SK-N-SH (cell line): ENCODE measurements at regions not wholly inside any gene's neighbourhood (a gene's known extent, or its start where the extent isn't known, plus 50 kb on each side); places are given as distances from the start of the nearest gene placed in this dataset.

Experiments used
- CTCF ChIA-PET: fragments of 300-600, 350-600 bp; formaldehyde crosslinking; extraction: SDS; loops from one replicate; lab custom pipeline; 2021; lab: Yijun Ruan, JAX
- POLR2A ChIA-PET: fragments of 350-600 bp; sonication (Branson Sonifier 250); formaldehyde crosslinking; extraction: SDS; loops from one replicate; lab custom pipeline; 2020; ENCODE audit warnings: antibody characterized with exemption, inconsistent platforms; lab: Yijun Ruan, JAX
- DNase-seq: peaks from one replicate; pipeline ENCODE4 v3.0.0; 2012
- H2AFZ ChIP-seq: fragments of 200-600 bp; sonication (generic); 2 replicates; pipeline ENCODE4 v1.8.1; 2016; ENCODE audit warnings: antibody characterized with exemption, mild to moderate bottlenecking, low read depth
- H3F3A ChIP-seq: fragments of 200-600 bp; sonication (generic); replicated peaks from 2 replicates; pipeline ENCODE3; 2016; ENCODE audit warnings: antibody characterized with exemption, mild to moderate bottlenecking; ENCODE audit not compliant: insufficient read depth
- H3K27ac ChIP-seq, 2 experiments: fragments of 200-500 bp in 1 of 2; fragments of 200-600 bp in 1 of 2; sonication (Bioruptor generic) in 1 of 2; sonication (generic), shearing (Covaris generic) in 1 of 2; 2 replicates each; pipeline versions ENCODE4 v1.5.1 to v1.6.1; 2014 to 2016; ENCODE audit warnings: low read depth in 2 of 2, inconsistent platforms in 1 of 2, low read length in 1 of 2, mild to moderate bottlenecking in 1 of 2, mixed read lengths in 1 of 2
- H3K27me3 ChIP-seq: fragments of 200-600 bp; sonication (generic), shearing (Covaris generic); 2 replicates; pipeline ENCODE4 v1.6.1; 2016; ENCODE audit warnings: mixed run types; ENCODE audit not compliant: insufficient read depth
- H3K36me3 ChIP-seq, 2 experiments: fragments of 200-500 bp in 1 of 2; fragments of 200-600 bp in 1 of 2; sonication (Bioruptor generic) in 1 of 2; sonication (generic) in 1 of 2; replicated peaks in 1 of 2; 2 replicates each; pipeline versions ENCODE3 to v1.5.1; 2014 to 2016; ENCODE audit warnings: low read length in 1 of 2, mild to moderate bottlenecking in 1 of 2; ENCODE audit not compliant: insufficient read depth in 2 of 2, control insufficient read depth in 1 of 2
- H3K4me1 ChIP-seq, 2 experiments: fragments of 200-500 bp in 1 of 2; fragments of 200-600 bp in 1 of 2; sonication (Bioruptor generic) in 1 of 2; sonication (generic), shearing (Covaris generic) in 1 of 2; 2 replicates each; pipeline versions ENCODE4 v1.5.1 to v1.6.1; 2014 to 2016; ENCODE audit warnings: low read depth in 1 of 2, low read length in 1 of 2, mixed run types in 1 of 2; ENCODE audit not compliant: insufficient read depth in 2 of 2, control insufficient read depth in 1 of 2
- H3K4me2 ChIP-seq: fragments of 200-600 bp; sonication (generic), shearing (Covaris generic); 2 replicates; pipeline ENCODE4 v1.6.1; 2017; ENCODE audit warnings: mixed run types
- H3K4me3 ChIP-seq, 2 experiments: fragments of 200-500 bp in 1 of 2; fragments of 200-600 bp in 1 of 2; sonication (Bioruptor generic) in 1 of 2; sonication (generic), shearing (Covaris generic) in 1 of 2; 2 replicates each; pipeline versions ENCODE4 v1.5.1 to v1.8.1; 2014 to 2016; ENCODE audit warnings: low read depth in 2 of 2, inconsistent platforms in 1 of 2, low read length in 1 of 2, mild to moderate bottlenecking in 1 of 2, mixed read lengths in 1 of 2, moderate library complexity in 1 of 2
- H3K79me2 ChIP-seq: fragments of 200-600 bp; sonication (generic); 2 replicates; pipeline ENCODE4 v1.8.1; 2017; ENCODE audit warnings: mild to moderate bottlenecking; ENCODE audit not compliant: insufficient read depth
- H3K9ac ChIP-seq: fragments of 200-600 bp; sonication (generic); 2 replicates; pipeline ENCODE4 v1.6.1; 2017; ENCODE audit warnings: mixed run types
- H3K9me2 ChIP-seq: fragments of 200-600 bp; sonication (generic); 2 replicates; pipeline ENCODE4 v1.6.1; 2017; ENCODE audit warnings: mixed run types
- H3K9me3 ChIP-seq: fragments of 200-600 bp; sonication (generic); 2 replicates; pipeline ENCODE4 v1.6.1; 2017; ENCODE audit warnings: mixed run types, mild to moderate bottlenecking, moderate library complexity
- H4K20me1 ChIP-seq: fragments of 200-600 bp; sonication (generic); 2 replicates; pipeline ENCODE4 v1.6.1; 2017; ENCODE audit warnings: mild to moderate bottlenecking, mixed run types; ENCODE audit not compliant: insufficient read depth
- CHD2 ChIP-seq: fragments of 150-350 bp; IDR thresholded peaks from 2 replicates; pipeline ENCODE4 v1.6.1; 2018; ENCODE audit warnings: low read length; ENCODE audit not compliant: partially characterized antibody
- ELF1 ChIP-seq: IDR thresholded peaks from 2 replicates; pipeline ENCODE4 v1.4.0; 2012
- FOSL2 ChIP-seq: IDR thresholded peaks from 2 replicates; pipeline ENCODE4 v1.4.0; 2012; ENCODE audit warnings: low read depth, mild to moderate bottlenecking, moderate library complexity, borderline replicate concordance
- JUND ChIP-seq: IDR thresholded peaks from 2 replicates; pipeline ENCODE4 v1.4.0; 2012
- MXI1 ChIP-seq: IDR thresholded peaks from 2 replicates; pipeline ENCODE4 v1.6.1; 2012; ENCODE audit warnings: mild to moderate bottlenecking, low read depth, low read length, improper control_type of control experiment
- NRF1 ChIP-seq: IDR thresholded peaks from 2 replicates; pipeline ENCODE4 v1.6.1; 2012; ENCODE audit warnings: low read depth, mild to moderate bottlenecking, low read length
- SIN3A ChIP-seq: IDR thresholded peaks from 2 replicates; pipeline ENCODE4 v1.6.1; 2012; ENCODE audit warnings: low read depth, mild to moderate bottlenecking, low read length, moderate library complexity, borderline replicate concordance
- SMC3 ChIP-seq: IDR thresholded peaks from 2 replicates; pipeline ENCODE4 v1.6.1; 2012; ENCODE audit warnings: low read depth, low read length, improper control_type of control experiment
- TCF12 ChIP-seq: IDR thresholded peaks from 2 replicates; pipeline ENCODE4 v1.4.0; 2012
- TEAD4 ChIP-seq: IDR thresholded peaks from 2 replicates; pipeline ENCODE4 v1.4.0; 2012; ENCODE audit warnings: mild to moderate bottlenecking, borderline replicate concordance; ENCODE audit not compliant: insufficient read depth
- WGBS: methylation state at CpG from one replicate; pipeline ENCODE4 v1.1.6; 2017; ENCODE audit warnings: low lambda C conversion rate; 5-methylcytosine and 5-hydroxymethylcytosine counted together
- TF ChIP-seq, protein P1 (sequence below): IDR thresholded peaks from 2 replicates; pipeline ENCODE4 v1.4.0; 2012; ENCODE audit warnings: low read depth, borderline replicate concordance
- TF ChIP-seq, protein P2 (sequence below): IDR thresholded peaks from 2 replicates; pipeline ENCODE4 v1.4.0; 2012; ENCODE audit warnings: low read depth, borderline replicate concordance
- TF ChIP-seq, protein P3 (sequence below): IDR thresholded peaks from 2 replicates; pipeline ENCODE4 v1.6.1; 2012; ENCODE audit warnings: mild to moderate bottlenecking, low read depth, low read length, moderate library complexity

DNA sequence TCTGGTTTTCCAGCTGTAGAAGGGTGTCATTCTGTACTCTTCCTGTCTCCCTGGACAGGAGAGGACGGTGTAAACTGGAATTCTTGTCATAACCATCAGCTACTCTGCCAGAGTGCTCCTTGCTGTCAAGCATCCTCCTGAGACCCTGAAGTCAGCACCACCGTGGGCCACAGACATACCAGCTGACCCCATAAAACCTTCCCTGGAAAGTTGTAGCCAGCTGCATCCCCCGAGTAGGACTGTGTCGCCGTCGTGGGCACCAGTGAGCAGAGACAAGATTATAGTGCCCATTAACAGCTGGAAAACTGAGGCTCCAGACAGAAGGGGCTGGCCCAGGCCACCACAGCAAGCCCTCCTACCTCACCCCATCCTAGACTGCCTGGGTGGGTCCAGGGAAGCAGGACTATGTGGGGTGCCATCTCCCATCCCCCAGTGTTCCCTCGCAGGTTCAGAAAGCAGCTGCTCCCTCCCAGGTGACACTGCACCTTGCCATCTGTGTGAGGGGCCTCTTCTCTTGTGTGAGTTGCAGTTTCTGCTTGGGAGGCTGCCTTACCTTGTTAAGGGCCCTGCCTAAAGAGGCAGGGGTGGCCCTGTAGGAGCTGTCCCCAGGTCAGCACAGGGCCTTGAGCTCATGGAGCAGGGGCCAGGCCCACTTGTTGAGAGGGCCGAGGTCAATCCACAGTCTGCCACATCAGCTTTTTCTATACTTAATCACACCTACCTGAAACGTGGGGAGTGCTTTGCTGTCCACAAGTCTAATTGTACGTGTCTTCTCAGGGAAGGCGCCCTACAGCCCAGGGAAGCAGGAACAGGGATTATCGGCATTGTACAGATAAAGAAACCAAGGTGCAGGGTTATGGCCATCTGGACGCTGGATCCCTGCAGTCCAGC lies 191.9 kb upstream of the LINGO1 start:
- H3K4me2 ChIP-seq: no peak overlapping the region
- ChIA-PET CTCF (interaction anchor here (0.7 to 14.9 kb wide), 7 partner anchors 13 to 717 kb away, joined by 3 to 458 read pairs (median 6); partner anchors contain the start of gene LINGO1), POLR2A (no interaction called here)
- 0 out of 2 replicates have a peak, but pooled peaks cover 5% of the 10 kb centered on the region for H4K20me1 ChIP-seq
- no peak overlapping the region for H3K27ac ChIP-seq
- no peak overlapping the region for H2AFZ ChIP-seq
- no peak overlapping the region for H3K4me3 ChIP-seq
- no peak overlapping the region for H3K9ac ChIP-seq
- 33% methylated on average over 4 of the region's 13 CpGs for WGBS
- H3K9me2 ChIP-seq: no peaks in the 10 kb centered on the region
- peaks cover 0 to 17% of the 10 kb centered on the region in 2 experiments; a peak in 1 of 4 replicates for H3K4me1 ChIP-seq
- DNase-seq: no peak
- peaks cover 24% of the 10 kb centered on the region for H3K27me3 ChIP-seq
- H3K79me2 ChIP-seq: no peaks in the 10 kb centered on the region
- H3F3A ChIP-seq: peaks cover 4% of the 10 kb centered on the region
- no peak for TF ChIP-seq CHD2
- TF ChIP-seq ELF1: no peak
- no peak for TF ChIP-seq MXI1
- TF ChIP-seq, protein P1, sequence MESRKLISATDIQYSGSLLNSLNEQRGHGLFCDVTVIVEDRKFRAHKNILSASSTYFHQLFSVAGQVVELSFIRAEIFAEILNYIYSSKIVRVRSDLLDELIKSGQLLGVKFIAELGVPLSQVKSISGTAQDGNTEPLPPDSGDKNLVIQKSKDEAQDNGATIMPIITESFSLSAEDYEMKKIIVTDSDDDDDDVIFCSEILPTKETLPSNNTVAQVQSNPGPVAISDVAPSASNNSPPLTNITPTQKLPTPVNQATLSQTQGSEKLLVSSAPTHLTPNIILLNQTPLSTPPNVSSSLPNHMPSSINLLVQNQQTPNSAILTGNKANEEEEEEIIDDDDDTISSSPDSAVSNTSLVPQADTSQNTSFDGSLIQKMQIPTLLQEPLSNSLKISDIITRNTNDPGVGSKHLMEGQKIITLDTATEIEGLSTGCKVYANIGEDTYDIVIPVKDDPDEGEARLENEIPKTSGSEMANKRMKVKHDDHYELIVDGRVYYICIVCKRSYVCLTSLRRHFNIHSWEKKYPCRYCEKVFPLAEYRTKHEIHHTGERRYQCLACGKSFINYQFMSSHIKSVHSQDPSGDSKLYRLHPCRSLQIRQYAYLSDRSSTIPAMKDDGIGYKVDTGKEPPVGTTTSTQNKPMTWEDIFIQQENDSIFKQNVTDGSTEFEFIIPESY: no peak
- TF ChIP-seq TEAD4: no peak
- TF ChIP-seq NRF1: no peak
- TF ChIP-seq SIN3A: no peak
- TF ChIP-seq, protein P2, sequence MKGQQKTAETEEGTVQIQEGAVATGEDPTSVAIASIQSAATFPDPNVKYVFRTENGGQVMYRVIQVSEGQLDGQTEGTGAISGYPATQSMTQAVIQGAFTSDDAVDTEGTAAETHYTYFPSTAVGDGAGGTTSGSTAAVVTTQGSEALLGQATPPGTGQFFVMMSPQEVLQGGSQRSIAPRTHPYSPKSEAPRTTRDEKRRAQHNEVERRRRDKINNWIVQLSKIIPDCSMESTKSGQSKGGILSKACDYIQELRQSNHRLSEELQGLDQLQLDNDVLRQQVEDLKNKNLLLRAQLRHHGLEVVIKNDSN: no peak
- no peak for TF ChIP-seq FOSL2
- TF ChIP-seq SMC3: no peak
- TF ChIP-seq JUND: no peak
- no peak for TF ChIP-seq TCF12
- TF ChIP-seq, protein P3, sequence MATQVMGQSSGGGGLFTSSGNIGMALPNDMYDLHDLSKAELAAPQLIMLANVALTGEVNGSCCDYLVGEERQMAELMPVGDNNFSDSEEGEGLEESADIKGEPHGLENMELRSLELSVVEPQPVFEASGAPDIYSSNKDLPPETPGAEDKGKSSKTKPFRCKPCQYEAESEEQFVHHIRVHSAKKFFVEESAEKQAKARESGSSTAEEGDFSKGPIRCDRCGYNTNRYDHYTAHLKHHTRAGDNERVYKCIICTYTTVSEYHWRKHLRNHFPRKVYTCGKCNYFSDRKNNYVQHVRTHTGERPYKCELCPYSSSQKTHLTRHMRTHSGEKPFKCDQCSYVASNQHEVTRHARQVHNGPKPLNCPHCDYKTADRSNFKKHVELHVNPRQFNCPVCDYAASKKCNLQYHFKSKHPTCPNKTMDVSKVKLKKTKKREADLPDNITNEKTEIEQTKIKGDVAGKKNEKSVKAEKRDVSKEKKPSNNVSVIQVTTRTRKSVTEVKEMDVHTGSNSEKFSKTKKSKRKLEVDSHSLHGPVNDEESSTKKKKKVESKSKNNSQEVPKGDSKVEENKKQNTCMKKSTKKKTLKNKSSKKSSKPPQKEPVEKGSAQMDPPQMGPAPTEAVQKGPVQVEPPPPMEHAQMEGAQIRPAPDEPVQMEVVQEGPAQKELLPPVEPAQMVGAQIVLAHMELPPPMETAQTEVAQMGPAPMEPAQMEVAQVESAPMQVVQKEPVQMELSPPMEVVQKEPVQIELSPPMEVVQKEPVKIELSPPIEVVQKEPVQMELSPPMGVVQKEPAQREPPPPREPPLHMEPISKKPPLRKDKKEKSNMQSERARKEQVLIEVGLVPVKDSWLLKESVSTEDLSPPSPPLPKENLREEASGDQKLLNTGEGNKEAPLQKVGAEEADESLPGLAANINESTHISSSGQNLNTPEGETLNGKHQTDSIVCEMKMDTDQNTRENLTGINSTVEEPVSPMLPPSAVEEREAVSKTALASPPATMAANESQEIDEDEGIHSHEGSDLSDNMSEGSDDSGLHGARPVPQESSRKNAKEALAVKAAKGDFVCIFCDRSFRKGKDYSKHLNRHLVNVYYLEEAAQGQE: no peak
- TF ChIP-seq, all 33 proteins: peak for 0
- Histone ChIP-seq H3K36me3 (no peaks in the 10 kb centered on the region), H3K9me3 (no peaks in the 10 kb centered on the region)
